NCI-H446 treated with DMSO at 0.1 percent for 48 hours (cell line): ENCODE measurements at regions not wholly inside any gene's neighbourhood (a gene's known extent, or its start where the extent isn't known, plus 50 kb on each side); places are given as distances from the start of the nearest gene placed in this dataset.

Experiments
- DNase-seq: peaks from one replicate; lab custom pipeline; 2025; lab: John Stamatoyannopoulos, UW

DNA sequence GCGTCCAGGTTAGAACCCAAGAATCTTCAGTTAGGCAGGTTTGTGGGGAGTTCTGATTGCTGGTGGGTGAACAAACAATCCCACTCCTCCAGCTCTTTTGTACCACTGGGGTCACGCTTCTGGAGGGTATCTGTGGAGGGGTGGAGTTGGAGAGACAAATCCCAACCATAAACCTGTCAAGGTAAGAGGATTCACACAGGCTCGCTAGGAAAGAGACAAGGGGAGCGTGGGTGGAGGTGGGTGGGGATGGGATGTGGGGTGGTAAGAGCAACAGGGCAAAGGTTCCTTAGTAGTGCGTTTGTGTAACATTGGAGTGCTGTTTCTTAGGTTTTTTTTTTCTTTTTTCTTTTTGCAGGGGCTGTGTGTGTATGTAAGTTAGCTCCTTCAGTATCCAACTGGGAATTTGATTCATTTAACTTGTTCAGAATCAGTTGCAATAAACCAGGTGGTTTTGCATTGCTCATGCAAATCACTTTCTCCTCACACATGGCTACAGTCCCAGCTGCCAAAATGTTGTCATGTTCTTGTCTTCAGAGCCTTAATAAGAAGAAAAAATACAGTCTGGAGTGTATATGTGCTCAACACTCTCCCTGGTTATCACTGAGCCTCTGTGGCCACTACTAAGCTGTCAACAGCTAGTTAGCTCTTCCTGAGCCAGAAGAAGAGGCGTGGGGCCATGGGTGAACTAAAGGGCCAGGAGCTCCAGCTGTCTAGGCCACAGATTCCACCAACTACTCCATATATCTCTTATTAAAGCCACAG, 164.0 kb upstream of the RAD23B start:
- no peak for DNase-seq

- no peak for DNase-seq
These were observed 163.3 kb upstream of the RAD23B start for GRCh38 chr9:107119735-107120134.

DNA sequence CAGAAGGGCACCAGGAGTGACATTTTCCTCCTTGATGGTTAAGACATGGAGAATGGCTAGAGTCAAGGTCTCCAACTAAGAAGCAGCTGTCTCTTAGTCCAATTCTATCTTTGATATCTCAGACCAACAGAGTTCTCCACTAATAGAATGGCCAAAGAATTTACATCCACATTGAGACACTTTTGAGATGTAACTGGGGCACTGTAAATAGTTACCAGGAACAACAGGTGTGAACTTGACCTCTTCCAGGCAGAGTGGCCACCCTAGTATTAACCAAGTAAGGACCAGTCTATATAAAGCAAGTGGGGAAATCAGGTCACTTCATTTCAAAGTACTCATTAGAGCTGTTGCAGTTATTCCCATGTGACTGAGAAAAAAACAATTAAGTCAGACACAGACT, 159.7 kb upstream of the RAD23B start:
- no peak for DNase-seq

- DNase-seq: no peak
These were observed 155.5 kb upstream of the RAD23B start for GRCh38 chr9:107127608-107128007.

DNA sequence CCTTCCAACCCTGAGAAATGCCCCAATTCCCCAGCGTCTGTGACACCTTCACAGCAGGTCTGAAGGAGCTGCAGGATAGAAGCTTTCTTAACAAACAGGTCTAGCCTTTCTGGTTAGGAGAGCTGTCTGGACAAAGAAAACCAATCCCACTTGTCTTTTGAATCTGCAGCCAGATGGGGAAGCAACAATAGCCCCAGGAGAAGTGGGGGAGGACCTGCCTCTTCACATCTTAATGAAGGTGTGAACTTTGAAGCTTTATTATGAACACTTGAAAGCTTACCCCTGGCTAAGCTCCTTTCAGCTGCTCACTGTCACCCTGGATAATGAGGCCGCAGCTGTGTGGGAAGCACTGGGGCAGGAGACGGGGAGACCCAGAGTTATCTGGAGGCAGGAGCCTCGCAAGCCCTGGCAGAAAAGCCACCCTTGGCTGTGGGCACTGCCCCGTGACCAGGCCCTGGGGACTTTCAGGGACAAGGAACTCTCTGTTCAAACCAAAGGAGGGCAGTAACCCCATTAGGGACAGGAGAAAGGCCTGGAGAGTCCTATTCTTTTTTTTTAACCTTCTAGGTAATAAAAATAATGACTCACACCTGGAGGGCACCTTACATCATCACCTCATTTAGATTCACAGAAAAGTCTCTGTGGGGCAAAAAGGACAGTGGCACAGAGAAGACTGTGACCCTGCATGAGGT, 151.8 kb upstream of the RAD23B start:
- no peak for DNase-seq

- no peak for DNase-seq
These were observed 146.8 kb upstream of the RAD23B start for GRCh38 chr9:107136296-107136695.

DNA sequence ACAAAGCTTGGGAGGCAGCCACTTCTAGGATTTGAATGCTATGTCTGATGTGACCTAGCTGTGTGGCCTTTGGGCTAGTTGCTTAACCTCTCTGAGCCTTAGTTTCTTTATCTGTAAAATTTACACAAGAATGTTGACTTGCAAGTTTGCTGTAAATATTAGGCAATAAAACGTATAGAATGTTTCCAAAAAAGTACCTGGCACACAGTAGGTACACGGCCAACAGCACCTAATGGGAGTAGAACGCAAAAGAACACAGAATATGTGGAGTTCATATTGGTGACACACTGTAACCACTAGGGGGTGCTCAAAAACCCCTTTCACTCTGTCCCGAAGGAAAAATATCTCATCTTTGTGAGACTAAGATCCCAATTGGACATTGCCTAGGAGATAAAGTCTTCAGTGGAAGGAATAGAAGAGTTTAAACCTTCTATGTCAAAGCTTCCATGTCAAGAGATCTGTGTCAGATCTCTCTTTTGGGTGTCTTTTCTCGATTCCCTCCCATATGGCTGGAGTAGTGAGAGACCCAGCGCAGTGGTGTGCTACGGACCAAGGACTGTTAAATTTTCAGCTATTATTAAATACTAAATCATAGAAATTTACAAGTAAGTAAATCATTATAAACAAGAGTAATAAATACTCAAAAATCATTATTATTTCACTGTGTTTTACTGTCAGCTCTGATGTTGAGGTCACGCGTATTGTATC, 145.4 kb upstream of the RAD23B start:
- no peak for DNase-seq

DNA sequence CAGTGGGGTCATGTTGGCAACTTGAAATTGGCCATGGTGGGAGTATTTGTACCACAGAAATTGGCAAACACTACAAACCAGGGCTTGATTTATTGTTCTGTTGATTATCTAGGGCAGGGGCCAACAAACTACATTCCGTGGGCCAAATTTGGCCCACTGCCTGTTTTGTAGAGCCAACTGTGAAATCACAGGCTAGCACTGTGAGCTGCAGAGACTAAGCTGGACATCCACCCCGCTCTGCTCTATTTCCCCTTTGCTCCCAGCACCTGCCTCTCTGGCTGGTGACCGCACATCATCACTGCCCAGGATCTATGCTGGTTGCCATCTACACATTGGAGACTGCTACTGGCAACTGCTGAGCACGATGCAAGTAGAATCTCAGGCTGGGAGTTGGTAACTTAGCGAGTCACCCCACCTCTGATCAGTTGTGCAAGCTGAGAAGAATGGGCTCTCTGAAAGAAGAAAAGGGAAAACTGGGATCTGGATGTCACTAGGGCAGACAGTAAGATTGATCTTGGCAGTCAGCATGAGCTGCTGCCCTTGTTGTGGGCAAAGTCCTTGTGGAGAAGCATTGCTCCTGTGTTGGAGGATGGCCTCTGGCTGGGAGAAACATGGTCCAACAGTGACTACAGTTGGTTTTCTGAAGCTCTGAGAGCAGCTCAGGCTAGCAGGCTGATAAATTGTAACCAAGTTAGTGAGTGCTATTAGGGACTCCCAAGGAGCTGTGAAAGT, 144.7 kb upstream of the RAD23B start:
- no peak for DNase-seq

- no peak for DNase-seq
These were observed 141.1 kb upstream of the RAD23B start for GRCh38 chr9:107141967-107142366.

GRCh38 chr9:107142430-107142829, 140.6 kb upstream of the RAD23B start:
- no peak for DNase-seq

GRCh38 chr9:107142896-107143603, 140.0 kb upstream of the RAD23B start:
- no peak for DNase-seq

GRCh38 chr9:107144475-107144874, 138.6 kb upstream of the RAD23B start:
- no peak for DNase-seq

DNA sequence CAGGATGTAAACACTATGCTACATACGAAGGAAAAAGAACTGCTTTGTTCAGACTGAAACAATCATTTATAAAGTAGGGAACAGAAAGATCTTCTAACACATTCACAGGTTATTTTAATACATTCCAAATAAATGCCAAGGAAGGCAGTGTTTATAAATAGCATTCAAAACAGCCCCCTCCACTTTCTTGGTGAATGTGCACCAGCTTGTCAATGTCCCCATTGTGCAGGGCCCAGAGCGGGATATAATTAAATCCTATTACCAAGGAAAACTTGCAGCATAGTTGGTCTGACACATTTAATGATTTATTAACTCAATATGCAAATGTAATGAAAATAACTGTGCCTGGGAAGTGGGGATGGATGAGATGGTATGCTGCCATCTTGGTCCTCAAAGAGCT, 135.9 kb upstream of the RAD23B start:
- no peak for DNase-seq

GRCh38 chr9:107148216-107148615, 134.9 kb upstream of the RAD23B start:
- DNase-seq: no peak

DNA sequence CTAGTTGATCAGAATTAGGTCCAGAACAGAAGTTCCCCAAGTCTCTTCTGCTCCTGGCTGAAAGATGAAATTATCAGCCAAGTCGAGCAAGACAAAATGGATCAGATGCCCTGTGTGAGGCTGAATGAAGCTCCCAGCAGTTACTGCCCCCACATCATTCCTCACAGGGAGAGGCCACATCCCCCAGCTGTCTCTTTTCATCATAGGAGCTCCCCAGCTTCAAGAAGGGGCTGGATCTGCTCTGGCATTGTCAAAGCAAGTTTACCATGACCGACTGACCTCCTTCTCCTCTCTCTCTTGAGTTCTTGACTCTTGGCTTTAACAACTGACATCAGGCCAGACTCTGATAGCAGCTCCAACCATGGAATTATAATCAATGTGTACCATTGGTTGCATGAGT, 133.3 kb upstream of the RAD23B start:
- no peak for DNase-seq

GRCh38 chr9:107153336-107153735, 129.7 kb upstream of the RAD23B start:
- DNase-seq: no peak

DNA sequence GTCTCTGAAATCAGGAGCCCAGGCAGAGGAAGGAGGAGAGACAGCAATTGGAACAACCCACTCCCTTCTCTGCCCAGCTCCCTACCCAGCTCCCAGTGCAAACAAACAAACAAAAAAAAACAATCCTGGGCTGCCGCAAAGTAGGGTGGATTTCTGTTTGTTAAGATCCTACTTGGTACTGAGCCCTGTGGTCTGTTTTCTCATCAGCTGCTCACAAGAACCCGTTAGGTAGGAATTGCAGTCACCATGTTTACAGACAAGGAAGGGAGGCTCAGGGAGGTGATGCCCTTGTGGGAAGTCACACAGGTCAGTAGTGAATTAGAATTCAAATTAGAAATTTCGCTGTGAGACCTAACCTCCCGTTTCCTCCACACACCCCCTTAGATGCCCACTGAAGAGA, 128.8 kb upstream of the RAD23B start:
- DNase-seq: no peak

- no peak for DNase-seq
These were observed 128.3 kb upstream of the RAD23B start for GRCh38 chr9:107154766-107155165.

DNA sequence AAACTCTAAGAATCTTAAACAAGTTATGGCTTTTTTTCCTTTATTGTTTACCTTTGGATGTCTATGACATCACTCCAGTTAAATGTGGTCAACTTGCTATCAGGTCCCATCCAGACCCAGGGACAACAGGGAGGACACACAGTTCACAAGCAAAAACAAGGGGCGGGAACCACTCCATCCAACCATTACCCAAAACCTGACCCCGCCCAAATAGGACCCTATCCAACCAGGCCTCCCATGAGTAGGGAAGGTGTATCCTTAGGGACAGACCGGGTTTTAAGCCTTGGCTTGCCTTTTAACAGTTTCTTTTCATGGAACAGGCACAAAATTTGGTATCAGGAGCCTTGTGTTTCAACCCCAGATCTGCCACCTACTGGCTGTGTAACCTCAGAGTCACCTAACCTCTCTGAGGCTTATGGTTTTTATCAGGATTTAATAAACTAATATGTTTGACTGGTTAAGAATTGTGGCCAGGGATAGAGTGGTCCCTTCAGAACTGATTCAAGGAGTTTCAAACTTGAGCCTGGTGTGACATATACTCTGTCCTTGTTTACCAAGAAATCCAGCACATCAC, 127.7 kb upstream of the RAD23B start:
- DNase-seq: no peak

- DNase-seq: no peak
These were observed 124.8 kb upstream of the RAD23B start for GRCh38 chr9:107158321-107158720.

DNA sequence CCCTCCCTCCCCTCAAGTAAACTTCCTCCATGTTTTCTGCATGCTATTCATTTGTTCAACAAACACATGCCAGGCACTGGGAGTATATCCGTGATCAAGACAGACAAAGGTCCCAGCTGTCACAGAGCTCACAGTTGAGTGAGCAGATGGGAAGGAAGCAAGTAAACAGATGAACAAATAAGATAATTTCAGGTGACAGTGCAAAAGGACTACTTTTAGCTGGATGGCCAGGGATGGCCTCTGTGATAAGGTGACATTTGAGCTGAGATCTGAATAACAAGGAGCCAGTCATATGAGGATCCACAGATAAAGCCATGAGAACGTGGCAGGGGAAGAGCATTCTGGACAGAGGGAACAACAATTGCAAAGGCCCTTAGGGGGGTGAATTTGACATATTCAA, 121.7 kb upstream of the RAD23B start:
- no peak for DNase-seq
